ENCODE measurements at regions not wholly inside any gene's neighbourhood (a gene's known extent, or its start where the extent isn't known, plus 50 kb on each side); places are given as distances from the start of the nearest gene placed in this dataset.

- TF ChIP-seq CTCF (conservative IDR thresholded peaks at IDR 0.05) = no peak
- no peak overlapping the region for H3K27ac ChIP-seq
Observed at GRCh38 chr22:47322854-47323253, 560.4 kb downstream of the TBC1D22A start.

GRCh38 chr22:47320560-47320959, 558.1 kb downstream of the TBC1D22A start:
- H3K27ac ChIP-seq = no peak overlapping the region
- TF ChIP-seq CTCF (conservative IDR thresholded peaks at IDR 0.05) = no peak

GRCh38 chr22:47318041-47318737, 555.7 kb downstream of the TBC1D22A start:
- no peak overlapping the region for H3K27ac ChIP-seq
- no peak for TF ChIP-seq CTCF (conservative IDR thresholded peaks at IDR 0.05)

- no peak for TF ChIP-seq CTCF (conservative IDR thresholded peaks at IDR 0.05)
- peak overlapping the region; percentile 89 for H3K27ac ChIP-seq
Observed at GRCh38 chr22:47315862-47316419, 553.5 kb downstream of the TBC1D22A start.

- H3K27ac ChIP-seq = no peak overlapping the region
- no peak for TF ChIP-seq CTCF (conservative IDR thresholded peaks at IDR 0.05)
Observed at GRCh38 chr22:47310601-47311000, 548.2 kb downstream of the TBC1D22A start.

GRCh38 chr22:47309946-47310345, 547.5 kb downstream of the TBC1D22A start:
- 0 out of 2 replicates have a peak overlapping the region, but pooled peaks have one; percentile 16 for H3K27ac ChIP-seq
- no peak for TF ChIP-seq CTCF (conservative IDR thresholded peaks at IDR 0.05)

GRCh38 chr22:47309476-47309875, 547.0 kb downstream of the TBC1D22A start:
- 0 out of 2 replicates have a peak overlapping the region, but pooled peaks have one; percentile 16 for H3K27ac ChIP-seq
- TF ChIP-seq CTCF (conservative IDR thresholded peaks at IDR 0.05) = no peak

All from VCaP (cell line).